ENCODE measurements at regions not wholly inside any gene's neighbourhood (a gene's known extent, or its start where the extent isn't known, plus 50 kb on each side); places are given as distances from the start of the nearest gene placed in this dataset.

GRCh38 chr1:60863131-60863530 lies 219.2 kb upstream of the NFIA start:
- Histone ChIP-seq H3K9me3 (ENCODE audit: low read length) (no peaks in the 10 kb centered on the region), H2AFZ (ENCODE audit: low read depth, low read length) (no peak overlapping the region), H3K79me2 (replicated peaks; ENCODE audit: insufficient read depth, low read length) (no peaks in the 10 kb centered on the region), H3K4me2 (ENCODE audit: low read length) (no peak overlapping the region), H3F3A (ENCODE audit: insufficient read depth, low read length, poor library complexity, severe bottlenecking) (no peaks in the 10 kb centered on the region), H4K20me1 (ENCODE audit: insufficient read depth) (no peaks in the 10 kb centered on the region), H3K36me3 (ENCODE audit: insufficient read depth, low read length) (no peaks in the 10 kb centered on the region), H3K27ac (ENCODE audit: low read length) (no peak overlapping the region), H3K4me3 (ENCODE audit: low read length) (no peak overlapping the region), H3K27me3 (ENCODE audit: insufficient read depth, low read depth, low read length) (no peaks in the 10 kb centered on the region), H3K9me2 (ENCODE audit: insufficient read depth, low read length) (no peaks in the 10 kb centered on the region), H3K9ac (ENCODE audit: low read length) (no peak overlapping the region)
- TF ChIP-seq, protein P1, sequence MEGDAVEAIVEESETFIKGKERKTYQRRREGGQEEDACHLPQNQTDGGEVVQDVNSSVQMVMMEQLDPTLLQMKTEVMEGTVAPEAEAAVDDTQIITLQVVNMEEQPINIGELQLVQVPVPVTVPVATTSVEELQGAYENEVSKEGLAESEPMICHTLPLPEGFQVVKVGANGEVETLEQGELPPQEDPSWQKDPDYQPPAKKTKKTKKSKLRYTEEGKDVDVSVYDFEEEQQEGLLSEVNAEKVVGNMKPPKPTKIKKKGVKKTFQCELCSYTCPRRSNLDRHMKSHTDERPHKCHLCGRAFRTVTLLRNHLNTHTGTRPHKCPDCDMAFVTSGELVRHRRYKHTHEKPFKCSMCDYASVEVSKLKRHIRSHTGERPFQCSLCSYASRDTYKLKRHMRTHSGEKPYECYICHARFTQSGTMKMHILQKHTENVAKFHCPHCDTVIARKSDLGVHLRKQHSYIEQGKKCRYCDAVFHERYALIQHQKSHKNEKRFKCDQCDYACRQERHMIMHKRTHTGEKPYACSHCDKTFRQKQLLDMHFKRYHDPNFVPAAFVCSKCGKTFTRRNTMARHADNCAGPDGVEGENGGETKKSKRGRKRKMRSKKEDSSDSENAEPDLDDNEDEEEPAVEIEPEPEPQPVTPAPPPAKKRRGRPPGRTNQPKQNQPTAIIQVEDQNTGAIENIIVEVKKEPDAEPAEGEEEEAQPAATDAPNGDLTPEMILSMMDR (IDR thresholded peaks at IDR 0.05; ENCODE audit: poor library complexity, severe bottlenecking), result no peak
- TF ChIP-seq EZH2 (IDR thresholded peaks at IDR 0.05; ENCODE audit: borderline replicate concordance, insufficient read depth, low read length, poor library complexity, severe bottlenecking) (no peak), REST (IDR thresholded peaks at IDR 0.05; ENCODE audit: borderline replicate concordance) (no peak), RAD21 (conservative IDR thresholded peaks at IDR 0.05) (no peak), MXI1 (conservative IDR thresholded peaks at IDR 0.05; ENCODE audit: poor library complexity, severe bottlenecking) (no peak)

GRCh38 chr1:60861961-60862567 lies 220.3 kb upstream of the NFIA start:
- no peak overlapping the region for H3K27ac ChIP-seq (ENCODE audit: low read length)

More at GRCh38 chr1:60861961-60862567, 220.3 kb upstream of the NFIA start:
- Histone ChIP-seq H3F3A (ENCODE audit: insufficient read depth, low read length, poor library complexity, severe bottlenecking) (no peaks in the 10 kb centered on the region), H4K20me1 (ENCODE audit: insufficient read depth) (no peaks in the 10 kb centered on the region), H2AFZ (ENCODE audit: low read depth, low read length) (no peak overlapping the region), H3K4me2 (ENCODE audit: low read length) (no peak overlapping the region), H3K9me2 (ENCODE audit: insufficient read depth, low read length) (no peaks in the 10 kb centered on the region), H3K4me3 (ENCODE audit: low read length) (no peak overlapping the region), H3K36me3 (ENCODE audit: insufficient read depth, low read length) (no peaks in the 10 kb centered on the region), H3K9ac (ENCODE audit: low read length) (no peak overlapping the region), H3K9me3 (ENCODE audit: low read length) (no peaks in the 10 kb centered on the region), H3K27me3 (ENCODE audit: insufficient read depth, low read depth, low read length) (no peaks in the 10 kb centered on the region), H3K79me2 (replicated peaks; ENCODE audit: insufficient read depth, low read length) (no peaks in the 10 kb centered on the region)
- no peak for TF ChIP-seq RAD21 (conservative IDR thresholded peaks at IDR 0.05)
- TF ChIP-seq EZH2 (IDR thresholded peaks at IDR 0.05; ENCODE audit: borderline replicate concordance, insufficient read depth, low read length, poor library complexity, severe bottlenecking), result no peak
- no peak for TF ChIP-seq EP300 (conservative IDR thresholded peaks at IDR 0.05; ENCODE audit: poor library complexity, severe bottlenecking)
- TF ChIP-seq MXI1 (conservative IDR thresholded peaks at IDR 0.05; ENCODE audit: poor library complexity, severe bottlenecking), result no peak
- TF ChIP-seq REST (IDR thresholded peaks at IDR 0.05; ENCODE audit: borderline replicate concordance), result no peak
